Activated T-helper 17 cell treated with anti-CD3 and anti-CD28 coated beads, Interleukin-2, amount 50 U/mL, for 72 hours (primary cell): ENCODE measurements at regions not wholly inside any gene's neighbourhood (a gene's known extent, or its start where the extent isn't known, plus 50 kb on each side); places are given as distances from the start of the nearest gene placed in this dataset.

ENCODE experiments used
- ATAC-seq: fragments of 150-1000 bp; cut with Tn5 transposase; replicated peaks from 2 replicates; pipeline ENCODE4 v1.10.0; 2021; ENCODE audit warnings: mild to moderate bottlenecking, moderate library complexity
- H3K27ac Mint-ChIP-seq: one replicate; pipeline ENCODE4 v1.8.0; 2022; ENCODE audit warnings: mixed read lengths
- H3K27me3 Mint-ChIP-seq: one replicate; pipeline ENCODE4 v1.8.0; 2022; ENCODE audit warnings: mixed read lengths
- H3K36me3 Mint-ChIP-seq: one replicate; pipeline ENCODE4 v1.8.0; 2022; ENCODE audit warnings: low read depth, mild to moderate bottlenecking, mixed read lengths
- H3K4me1 Mint-ChIP-seq: one replicate; pipeline ENCODE4 v1.8.0; 2022; ENCODE audit warnings: mixed read lengths
- H3K4me3 Mint-ChIP-seq: one replicate; pipeline ENCODE4 v1.8.0; 2022; ENCODE audit warnings: mild to moderate bottlenecking, mixed read lengths
- H3K9me3 Mint-ChIP-seq: one replicate; pipeline ENCODE4 v1.8.0; 2022; ENCODE audit warnings: mixed read lengths

GRCh38 chr4:130416228-130416627 lies 1320.3 kb downstream of the C4orf33 start:
- no peak overlapping the region for H3K4me3 Mint-ChIP-seq
- H3K9me3 Mint-ChIP-seq, result peaks cover 3% of the 10 kb centered on the region
- no peak overlapping the region for H3K27ac Mint-ChIP-seq
- no peaks in the 10 kb centered on the region for H3K4me1 Mint-ChIP-seq
- no peaks in the 10 kb centered on the region for H3K27me3 Mint-ChIP-seq
- no peaks in the 10 kb centered on the region for H3K36me3 Mint-ChIP-seq
- no peak for ATAC-seq

DNA sequence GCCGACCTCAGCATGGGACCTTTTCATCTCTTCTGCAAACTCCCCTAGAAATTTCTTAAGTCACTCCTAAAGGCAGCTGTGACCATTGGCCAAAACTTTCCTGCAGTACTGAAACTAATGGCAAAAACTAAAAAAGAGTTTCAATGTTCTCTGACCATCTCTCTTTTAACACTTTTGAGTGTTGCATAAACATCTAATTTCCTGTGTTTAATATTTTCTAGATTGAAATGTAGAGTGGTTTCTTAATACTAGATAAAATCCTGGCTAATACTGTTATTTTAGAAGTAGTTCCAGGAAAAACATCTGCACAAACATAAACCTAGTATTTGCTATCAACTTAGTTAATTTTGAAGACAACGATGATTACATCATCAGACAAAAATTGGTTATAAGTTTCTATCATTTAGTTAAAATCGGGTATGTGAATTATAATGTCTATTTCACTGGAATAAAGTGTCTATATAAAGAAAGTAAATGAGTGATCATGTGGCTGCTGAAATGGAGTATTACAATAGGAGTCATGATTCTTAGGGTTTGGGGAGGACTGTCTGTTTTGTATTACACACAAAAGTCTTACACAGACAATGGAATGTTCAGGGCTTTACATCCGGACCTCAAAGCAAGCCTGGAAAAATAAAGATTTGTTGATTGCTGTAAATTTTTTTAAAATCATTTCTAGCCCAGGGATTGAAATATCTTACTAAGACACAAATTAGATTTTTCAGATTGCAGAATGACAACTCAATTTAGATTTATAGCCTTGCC lies 1323.4 kb downstream of the C4orf33 start:
- Mint-ChIP-seq H3K4me1 (no peaks in the 10 kb centered on the region), H3K27me3 (no peaks in the 10 kb centered on the region), H3K27ac (no peak overlapping the region), H3K36me3 (no peaks in the 10 kb centered on the region), H3K4me3 (no peak overlapping the region), H3K9me3 (peaks cover 7% of the 10 kb centered on the region)
- ATAC-seq, result no peak

- Mint-ChIP-seq H3K9me3 (peaks cover 7% of the 10 kb centered on the region), H3K4me1 (no peaks in the 10 kb centered on the region), H3K27me3 (no peaks in the 10 kb centered on the region), H3K36me3 (no peaks in the 10 kb centered on the region), H3K4me3 (no peak overlapping the region), H3K27ac (no peak overlapping the region)
- no peak for ATAC-seq
Measured at GRCh38 chr4:130422261-130422660, 1326.3 kb downstream of the C4orf33 start.

- no peaks in the 10 kb centered on the region for H3K4me1 Mint-ChIP-seq
- no peaks in the 10 kb centered on the region for H3K27me3 Mint-ChIP-seq
- peaks cover 7% of the 10 kb centered on the region for H3K9me3 Mint-ChIP-seq
- no peak for ATAC-seq
- H3K4me3 Mint-ChIP-seq, result no peak overlapping the region
- H3K27ac Mint-ChIP-seq, result no peak overlapping the region
- no peaks in the 10 kb centered on the region for H3K36me3 Mint-ChIP-seq
Measured at GRCh38 chr4:130424211-130424610, 1328.3 kb downstream of the C4orf33 start.

- H3K4me3 Mint-ChIP-seq, result no peak overlapping the region
- ATAC-seq, result no peak
- H3K27me3 Mint-ChIP-seq, result no peaks in the 10 kb centered on the region
- peaks cover 9% of the 10 kb centered on the region for H3K9me3 Mint-ChIP-seq
- H3K4me1 Mint-ChIP-seq, result no peaks in the 10 kb centered on the region
- no peak overlapping the region for H3K27ac Mint-ChIP-seq
- H3K36me3 Mint-ChIP-seq, result no peaks in the 10 kb centered on the region
Measured at GRCh38 chr4:130432289-130432688, 1336.3 kb downstream of the C4orf33 start.

DNA sequence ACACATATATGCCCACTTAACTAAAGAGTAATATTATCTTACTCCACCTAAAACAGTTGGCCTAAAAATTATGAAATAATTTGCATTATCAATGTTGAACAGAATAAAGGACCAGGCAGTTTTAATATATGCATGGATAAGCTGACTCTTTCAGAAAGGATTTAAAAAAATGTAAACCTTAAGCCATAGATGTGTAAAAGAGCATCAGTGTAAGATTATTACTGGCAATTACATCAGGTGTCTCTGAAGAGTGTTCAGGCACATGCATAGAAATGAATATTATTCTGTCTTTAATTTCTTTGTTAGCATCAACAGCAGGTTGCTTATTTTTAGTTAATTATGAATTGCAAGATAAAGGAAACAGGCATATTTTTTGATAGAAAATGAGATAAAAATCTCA lies 1353.8 kb downstream of the C4orf33 start:
- no peak for ATAC-seq

GRCh38 chr4:130468340-130468739 lies 1372.4 kb downstream of the C4orf33 start:
- Mint-ChIP-seq H3K27me3 (no peaks in the 10 kb centered on the region), H3K4me3 (no peak overlapping the region), H3K36me3 (no peaks in the 10 kb centered on the region), H3K9me3 (no peaks in the 10 kb centered on the region), H3K4me1 (no peaks in the 10 kb centered on the region), H3K27ac (no peak overlapping the region)
- no peak for ATAC-seq

More for the DNA sequence above, 1353.8 kb downstream of the C4orf33 start:
- Mint-ChIP-seq H3K27ac (no peak overlapping the region), H3K4me1 (no peaks in the 10 kb centered on the region), H3K27me3 (no peaks in the 10 kb centered on the region), H3K36me3 (no peaks in the 10 kb centered on the region), H3K9me3 (peaks cover 4% of the 10 kb centered on the region), H3K4me3 (no peak overlapping the region)

GRCh38 chr4:130478406-130478805 lies 1382.5 kb downstream of the C4orf33 start:
- Mint-ChIP-seq H3K4me3 (no peak overlapping the region), H3K27me3 (no peaks in the 10 kb centered on the region), H3K4me1 (no peaks in the 10 kb centered on the region), H3K27ac (no peak overlapping the region), H3K36me3 (no peaks in the 10 kb centered on the region), H3K9me3 (peaks cover 4% of the 10 kb centered on the region)
- ATAC-seq, result no peak

GRCh38 chr4:130479020-130479419 lies 1383.1 kb downstream of the C4orf33 start:
- Mint-ChIP-seq H3K27me3 (no peaks in the 10 kb centered on the region), H3K36me3 (no peaks in the 10 kb centered on the region), H3K4me3 (no peak overlapping the region), H3K9me3 (peaks cover 8% of the 10 kb centered on the region), H3K27ac (no peak overlapping the region), H3K4me1 (no peaks in the 10 kb centered on the region)
- no peak for ATAC-seq

GRCh38 chr4:130479674-130480073 lies 1383.7 kb downstream of the C4orf33 start:
- no peak for ATAC-seq
- no peak overlapping the region for H3K27ac Mint-ChIP-seq

GRCh38 chr4:130484826-130485225 lies 1388.9 kb downstream of the C4orf33 start:
- H3K9me3 Mint-ChIP-seq, result peaks cover 11% of the 10 kb centered on the region
- H3K4me1 Mint-ChIP-seq, result no peaks in the 10 kb centered on the region
- no peak for ATAC-seq
- no peaks in the 10 kb centered on the region for H3K27me3 Mint-ChIP-seq
- no peak overlapping the region for H3K4me3 Mint-ChIP-seq
- H3K27ac Mint-ChIP-seq, result no peak overlapping the region
- H3K36me3 Mint-ChIP-seq, result no peaks in the 10 kb centered on the region

More at GRCh38 chr4:130479674-130480073, 1383.7 kb downstream of the C4orf33 start:
- peaks cover 8% of the 10 kb centered on the region for H3K9me3 Mint-ChIP-seq
- no peaks in the 10 kb centered on the region for H3K36me3 Mint-ChIP-seq
- no peak overlapping the region for H3K4me3 Mint-ChIP-seq
- H3K27me3 Mint-ChIP-seq, result no peaks in the 10 kb centered on the region
- H3K4me1 Mint-ChIP-seq, result no peaks in the 10 kb centered on the region

GRCh38 chr4:130485371-130485770 lies 1389.4 kb downstream of the C4orf33 start:
- Mint-ChIP-seq H3K27me3 (no peaks in the 10 kb centered on the region), H3K9me3 (peaks cover 11% of the 10 kb centered on the region), H3K27ac (no peak overlapping the region), H3K36me3 (no peaks in the 10 kb centered on the region), H3K4me3 (no peak overlapping the region), H3K4me1 (no peaks in the 10 kb centered on the region)
- no peak for ATAC-seq

DNA sequence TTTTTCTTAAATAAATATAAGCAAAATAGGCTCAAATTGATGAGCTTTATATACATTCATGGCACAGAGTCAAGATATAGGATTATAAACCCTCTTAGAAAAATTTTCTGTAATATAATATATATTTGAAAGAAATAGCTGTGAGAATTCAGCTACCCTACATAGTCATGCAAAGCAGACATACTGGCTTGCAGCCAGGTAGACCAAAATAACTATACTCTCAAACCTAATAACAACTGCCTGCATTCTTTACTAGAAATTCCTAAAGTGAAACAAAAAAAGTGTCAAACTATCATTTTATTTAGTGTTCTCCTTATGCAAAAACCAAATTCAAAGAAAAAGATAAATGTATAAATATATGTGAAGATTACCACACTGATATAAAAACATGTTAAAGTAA lies 1390.2 kb downstream of the C4orf33 start:
- no peaks in the 10 kb centered on the region for H3K36me3 Mint-ChIP-seq
- H3K27me3 Mint-ChIP-seq, result no peaks in the 10 kb centered on the region
- no peak overlapping the region for H3K27ac Mint-ChIP-seq
- no peak overlapping the region for H3K4me3 Mint-ChIP-seq
- H3K4me1 Mint-ChIP-seq, result no peaks in the 10 kb centered on the region
- ATAC-seq, result no peak
- peaks cover 11% of the 10 kb centered on the region for H3K9me3 Mint-ChIP-seq

DNA sequence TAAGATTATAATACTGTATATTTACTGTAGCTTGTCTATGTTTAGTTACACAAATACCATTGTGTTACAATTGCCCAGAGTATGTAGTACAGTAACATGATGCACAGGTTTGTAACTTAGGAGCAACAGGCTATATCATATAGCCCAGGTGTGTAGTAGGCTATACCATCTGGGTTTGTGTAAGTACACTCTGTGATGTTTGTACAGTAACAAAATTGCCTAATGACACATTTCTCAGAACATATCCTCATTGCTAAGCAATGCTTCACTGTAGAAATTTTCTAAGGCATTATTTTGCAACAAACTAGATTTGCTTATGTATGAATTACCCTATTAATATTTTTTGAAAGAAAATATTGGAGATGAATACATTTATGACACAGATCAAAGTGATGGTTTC lies 1390.9 kb downstream of the C4orf33 start:
- ATAC-seq, result no peak
- H3K27me3 Mint-ChIP-seq, result no peaks in the 10 kb centered on the region
- peaks cover 11% of the 10 kb centered on the region for H3K9me3 Mint-ChIP-seq
- no peaks in the 10 kb centered on the region for H3K36me3 Mint-ChIP-seq
- no peak overlapping the region for H3K4me3 Mint-ChIP-seq
- H3K4me1 Mint-ChIP-seq, result no peaks in the 10 kb centered on the region
- no peak overlapping the region for H3K27ac Mint-ChIP-seq

GRCh38 chr4:130510661-130511060 lies 1414.7 kb downstream of the C4orf33 start:
- Mint-ChIP-seq H3K4me1 (no peaks in the 10 kb centered on the region), H3K27ac (no peak overlapping the region), H3K4me3 (no peak overlapping the region), H3K36me3 (no peaks in the 10 kb centered on the region), H3K9me3 (peaks cover 16% of the 10 kb centered on the region), H3K27me3 (no peaks in the 10 kb centered on the region)
- ATAC-seq, result no peak

DNA sequence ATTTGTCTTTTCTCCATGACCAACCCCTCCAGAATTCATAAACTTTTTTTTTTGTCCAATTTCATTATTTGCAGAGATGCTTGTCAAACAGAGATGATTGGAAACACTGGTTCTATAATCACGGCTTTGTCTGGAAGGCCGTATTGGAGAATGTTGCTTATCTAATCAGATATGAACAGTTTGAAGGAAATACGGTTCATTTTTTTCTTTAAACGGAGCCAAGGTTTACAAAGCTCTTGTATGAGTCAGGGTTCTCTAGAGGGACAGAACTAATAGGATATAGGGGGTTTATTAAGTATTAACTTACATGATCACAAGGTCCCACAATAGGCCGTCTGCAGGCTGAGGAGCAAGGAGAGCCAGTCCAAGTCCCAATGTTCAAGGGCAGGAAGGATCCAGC lies 1415.8 kb downstream of the C4orf33 start:
- ATAC-seq, result no peak
- H3K9me3 Mint-ChIP-seq, result peaks cover 21% of the 10 kb centered on the region
- H3K27me3 Mint-ChIP-seq, result no peaks in the 10 kb centered on the region
- no peaks in the 10 kb centered on the region for H3K4me1 Mint-ChIP-seq
- no peak overlapping the region for H3K4me3 Mint-ChIP-seq
- no peaks in the 10 kb centered on the region for H3K36me3 Mint-ChIP-seq
- H3K27ac Mint-ChIP-seq, result no peak overlapping the region
